ENCODE measurements at regions not wholly inside any gene's neighbourhood (a gene's known extent, or its start where the extent isn't known, plus 50 kb on each side); places are given as distances from the start of the nearest gene placed in this dataset.

GRCh38 chr1:38787041-38787440 lies 72.5 kb downstream of the RRAGC start:
- peaks cover 7% of the 10 kb centered on the region for H3K27me3 ChIP-seq (ENCODE audit: insufficient read depth, poor library complexity, severe bottlenecking)
- H3K27ac ChIP-seq (replicated peaks), result no peak overlapping the region
- DNase-seq (ENCODE audit: low read depth in 1 of 2, low spot score in 1 of 2), result no peak
- no peak for TF ChIP-seq POLR2AphosphoS5 (IDR thresholded peaks at IDR 0.05; ENCODE audit: low read depth)
- H3K4me3 ChIP-seq (replicated peaks; ENCODE audit: insufficient read depth, low read length), result no peak overlapping the region

DNA sequence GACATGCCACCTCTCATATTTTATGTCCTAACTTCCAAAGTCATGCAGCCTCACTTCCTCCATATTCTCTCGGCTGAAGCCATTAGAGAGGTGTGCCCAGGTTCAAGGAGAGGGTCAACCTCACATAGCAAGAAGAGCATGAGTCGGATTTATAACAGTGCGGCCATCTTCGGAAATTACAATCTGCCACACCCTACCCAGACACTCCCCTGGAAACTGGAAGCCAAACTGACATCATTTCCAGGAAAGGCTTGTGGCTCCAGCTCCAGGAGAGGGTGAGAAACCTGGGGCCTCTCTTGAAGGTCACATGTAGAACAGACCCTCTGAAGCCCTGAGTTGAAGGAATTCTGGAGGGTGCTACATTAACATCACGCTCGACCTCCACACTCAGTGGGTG lies 73.5 kb downstream of the RRAGC start:
- DNase-seq (ENCODE audit: low read depth in 1 of 2, low spot score in 1 of 2), result no peak
- H3K4me3 ChIP-seq (replicated peaks; ENCODE audit: insufficient read depth, low read length), result no peak overlapping the region
- no peak for TF ChIP-seq CTCF (IDR thresholded peaks at IDR 0.05; ENCODE audit: insufficient read depth, low read length)
- no peak overlapping the region for H3K27ac ChIP-seq (replicated peaks)
- H3K27me3 ChIP-seq (ENCODE audit: insufficient read depth, poor library complexity, severe bottlenecking), result peaks cover 5% of the 10 kb centered on the region

- H3K4me3 ChIP-seq (replicated peaks; ENCODE audit: insufficient read depth, low read length), result no peak overlapping the region
- H3K27ac ChIP-seq (replicated peaks), result no peak overlapping the region
- TF ChIP-seq REST (IDR thresholded peaks at IDR 0.05; ENCODE audit: insufficient replicate concordance, low read depth) (no peak), SPI1 (IDR thresholded peaks at IDR 0.05; ENCODE audit: borderline replicate concordance, low read depth) (no peak), CTCF (IDR thresholded peaks at IDR 0.05; ENCODE audit: insufficient read depth, low read length) (no peak), POLR2AphosphoS5 (IDR thresholded peaks at IDR 0.05; ENCODE audit: low read depth) (no peak), GABPA (IDR thresholded peaks at IDR 0.05; ENCODE audit: low read depth) (no peak)
- H3K27me3 ChIP-seq (ENCODE audit: insufficient read depth, poor library complexity, severe bottlenecking), result peaks cover 5% of the 10 kb centered on the region
- no peak for DNase-seq (ENCODE audit: low read depth in 1 of 2, low spot score in 1 of 2)
Measured at GRCh38 chr1:38785285-38786039, 74.1 kb downstream of the RRAGC start.

GRCh38 chr1:38784452-38785284 lies 74.9 kb downstream of the RRAGC start:
- no peak for DNase-seq (ENCODE audit: low read depth in 1 of 2, low spot score in 1 of 2)
- TF ChIP-seq GABPA (IDR thresholded peaks at IDR 0.05; ENCODE audit: low read depth) (no peak), SPI1 (IDR thresholded peaks at IDR 0.05; ENCODE audit: borderline replicate concordance, low read depth) (no peak), REST (IDR thresholded peaks at IDR 0.05; ENCODE audit: insufficient replicate concordance, low read depth) (no peak), CTCF (IDR thresholded peaks at IDR 0.05; ENCODE audit: insufficient read depth, low read length) (no peak), POLR2AphosphoS5 (IDR thresholded peaks at IDR 0.05; ENCODE audit: low read depth) (no peak)
- Histone ChIP-seq H3K27ac (replicated peaks) (no peak overlapping the region), H3K27me3 (ENCODE audit: insufficient read depth, poor library complexity, severe bottlenecking) (peaks cover 5% of the 10 kb centered on the region), H3K4me3 (replicated peaks; ENCODE audit: insufficient read depth, low read length) (no peak overlapping the region)

Data from HL-60 (cell line).